ENCODE measurements at regions not wholly inside any gene's neighbourhood (a gene's known extent, or its start where the extent isn't known, plus 50 kb on each side); places are given as distances from the start of the nearest gene placed in this dataset.

GRCh38 chr2:204170411-204170810 lies 233.8 kb downstream of the ICOS start:
- no peak for DNase-seq (ENCODE audit: extremely low read depth, low read depth)

GRCh38 chr2:204171432-204172144 lies 235.0 kb downstream of the ICOS start:
- TF ChIP-seq CTCF (IDR thresholded peaks at IDR 0.05; ENCODE audit: low read depth, low read length, missing control alignments), result no peak
- no peak for DNase-seq (ENCODE audit: extremely low read depth, low read depth)
- H3K4me3 ChIP-seq (replicated peaks; ENCODE audit: low read depth, low read length), result no peak overlapping the region

More at GRCh38 chr2:204170411-204170810, 233.8 kb downstream of the ICOS start:
- no peak for TF ChIP-seq CTCF (IDR thresholded peaks at IDR 0.05; ENCODE audit: low read depth, low read length, missing control alignments)
- H3K4me3 ChIP-seq (replicated peaks; ENCODE audit: low read depth, low read length), result no peak overlapping the region

- TF ChIP-seq CTCF (IDR thresholded peaks at IDR 0.05; ENCODE audit: low read depth, low read length, missing control alignments), result no peak
- H3K4me3 ChIP-seq (replicated peaks; ENCODE audit: low read depth, low read length), result no peak overlapping the region
- DNase-seq (ENCODE audit: extremely low read depth, low read depth), result no peak
These were observed 235.6 kb downstream of the ICOS start for GRCh38 chr2:204172145-204172600.

GRCh38 chr2:204174034-204174433 lies 237.5 kb downstream of the ICOS start:
- TF ChIP-seq CTCF (IDR thresholded peaks at IDR 0.05; ENCODE audit: low read depth, low read length, missing control alignments), result no peak
- DNase-seq (ENCODE audit: extremely low read depth, low read depth), result no peak
- no peak overlapping the region for H3K4me3 ChIP-seq (replicated peaks; ENCODE audit: low read depth, low read length)

GRCh38 chr2:204175552-204176271 lies 239.1 kb downstream of the ICOS start:
- DNase-seq (ENCODE audit: extremely low read depth, low read depth), result no peak
- no peak overlapping the region for H3K4me3 ChIP-seq (replicated peaks; ENCODE audit: low read depth, low read length)
- TF ChIP-seq CTCF (IDR thresholded peaks at IDR 0.05; ENCODE audit: low read depth, low read length, missing control alignments), result no peak

GRCh38 chr2:204176306-204176705 lies 239.7 kb downstream of the ICOS start:
- DNase-seq (ENCODE audit: extremely low read depth, low read depth), result no peak
- no peak for TF ChIP-seq CTCF (IDR thresholded peaks at IDR 0.05; ENCODE audit: low read depth, low read length, missing control alignments)
- H3K4me3 ChIP-seq (replicated peaks; ENCODE audit: low read depth, low read length), result no peak overlapping the region

Measured in HFF-Myc (cell line).